Liver (tissue), 7 donors: ENCODE measurements at regions not wholly inside any gene's neighbourhood (a gene's known extent, or its start where the extent isn't known, plus 50 kb on each side); places are given as distances from the start of the nearest gene placed in this dataset.
"Not testable (repeated sequence)": the region's sequence is repeated elsewhere in the genome, so short reads cannot be mapped to it uniquely, and the experiment has no call there.

Experiments used
- DNase-seq: peaks from one replicate; pipeline ENCODE4 v3.0.0-alpha.2; 2017; ENCODE audit warnings: low spot score
- H3K27ac ChIP-seq, 2 donors: one replicate each; pipeline ENCODE4 v1.7.0; 2013; ENCODE audit warnings: inconsistent platforms in 2 of 2, low read length in 2 of 2, control low read depth in 1 of 2, low read depth in 1 of 2, mild to moderate bottlenecking in 1 of 2
- H3K27me3 ChIP-seq, 4 donors: one replicate each; pipeline versions ENCODE4 v1.6.1 to v1.7.0; 2013; ENCODE audit warnings: low read length in 3 of 4, inconsistent platforms in 1 of 4, mild to moderate bottlenecking in 1 of 4, moderate library complexity in 1 of 4; ENCODE audit not compliant: control insufficient read depth in 4 of 4, insufficient read depth in 4 of 4
- H3K36me3 ChIP-seq, 4 donors: one replicate each; pipeline versions ENCODE4 v1.6.1 to v1.7.0; 2013; ENCODE audit warnings: low read length in 3 of 4, mild to moderate bottlenecking in 3 of 4, low read depth in 1 of 4, moderate library complexity in 1 of 4; ENCODE audit not compliant: control insufficient read depth in 4 of 4, insufficient read depth in 3 of 4
- H3K4me1 ChIP-seq, 4 donors: one replicate each; pipeline versions ENCODE4 v1.6.1 to v1.7.0; 2013; ENCODE audit warnings: low read length in 3 of 4, mild to moderate bottlenecking in 3 of 4, moderate library complexity in 1 of 4; ENCODE audit not compliant: control insufficient read depth in 4 of 4, insufficient read depth in 4 of 4
- H3K4me3 ChIP-seq, 3 donors: one replicate each; pipeline versions ENCODE4 v1.6.1 to v1.7.0; 2013; ENCODE audit warnings: low read length in 3 of 3, control low read depth in 1 of 3, low read depth in 1 of 3, mild to moderate bottlenecking in 1 of 3
- H3K9ac ChIP-seq, 2 donors: one replicate each; pipeline ENCODE4 v1.7.0; 2013; ENCODE audit warnings: low read length in 2 of 2, mild to moderate bottlenecking in 2 of 2, moderate library complexity in 2 of 2, control low read depth in 1 of 2, low read depth in 1 of 2
- H3K9me3 ChIP-seq, 4 donors: one replicate each; pipeline versions ENCODE4 v1.6.1 to v1.7.0; 2013; ENCODE audit warnings: low read length in 3 of 4; ENCODE audit not compliant: control insufficient read depth in 4 of 4
- JUND ChIP-seq, 2 donors: IDR thresholded peaks; 2 replicates each; pipeline ENCODE4 v1.6.1; 2016; ENCODE audit warnings: antibody characterized with exemption in 2 of 2
- RXRA ChIP-seq, 2 donors: IDR thresholded peaks; 2 replicates each; pipeline ENCODE4 v1.6.1; 2017 to 2018; ENCODE audit warnings: antibody characterized with exemption in 2 of 2, mild to moderate bottlenecking in 1 of 2
- WGBS: extraction: QIAGEN DNeasy Blood & Tissue Kit; methylation state at CpG from one replicate; pipeline ENCODE4 v1.1.7; 2013; 5-methylcytosine and 5-hydroxymethylcytosine counted together
- donor health status: healthy.
- donor health status: healthy.
- donor health status: healthy.
- donor health status: healthy.

DNA sequence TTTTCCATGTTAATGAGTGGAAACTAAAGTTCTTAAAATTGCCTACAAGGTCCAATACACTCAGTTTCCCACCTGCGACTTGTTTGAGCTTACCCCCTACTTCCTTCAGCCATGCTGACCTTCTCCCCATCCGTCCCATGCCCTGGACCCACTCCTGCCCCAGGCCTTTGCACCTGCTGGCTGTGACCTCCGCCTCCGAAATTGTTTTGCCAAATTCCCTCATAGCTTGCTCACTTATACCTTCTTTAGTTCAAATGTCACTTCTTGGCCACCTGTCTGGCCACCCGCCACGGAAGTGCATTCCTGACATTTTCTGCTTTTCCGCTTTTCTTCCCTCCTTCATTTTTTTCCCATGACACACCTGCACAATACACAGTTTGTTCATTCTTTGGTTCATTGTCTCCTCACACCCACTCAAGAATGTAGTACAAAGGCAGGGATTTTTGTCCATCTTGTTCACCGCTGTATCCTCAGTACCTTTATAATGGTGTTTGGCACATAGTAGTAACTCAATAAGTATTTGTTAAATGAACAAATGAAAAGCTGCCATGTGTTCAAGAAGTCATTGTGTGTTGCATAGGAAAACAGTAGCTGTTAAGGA is 85.9 kb downstream of the NPIPB5 start:
- not testable (repeated sequence) for H3K36me3 ChIP-seq, DNase-seq, H3K9me3 ChIP-seq, H3K4me3 ChIP-seq, H3K27me3 ChIP-seq, H3K9ac ChIP-seq, H3K27ac ChIP-seq, H3K4me1 ChIP-seq
- no CpG with 5 or more reads among the region's 8 CpGs for WGBS

DNA sequence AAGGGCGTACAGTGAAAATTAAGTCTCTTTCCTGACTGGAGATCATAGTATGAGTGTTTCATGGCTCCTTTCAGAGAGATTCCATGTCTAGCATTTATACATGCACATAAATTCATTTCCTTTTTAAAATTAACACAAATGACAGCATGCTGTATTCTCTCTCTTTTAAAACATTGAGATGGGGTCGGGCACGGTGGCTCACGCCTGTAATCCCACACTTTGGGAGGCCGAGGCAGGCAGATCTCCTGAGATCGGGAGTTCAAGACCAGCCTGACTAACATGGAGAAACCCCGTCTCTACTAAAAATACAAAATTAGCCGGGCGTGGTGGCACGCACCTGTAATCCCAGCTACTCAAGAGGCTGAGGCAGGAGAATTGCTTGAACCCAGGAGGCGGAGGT is 93.1 kb downstream of the NPIPB5 start:
- H3K27ac ChIP-seq, H3K4me3 ChIP-seq, H3K9ac ChIP-seq, DNase-seq, H3K4me1 ChIP-seq, H3K9me3 ChIP-seq, H3K36me3 ChIP-seq, H3K27me3 ChIP-seq: not testable (repeated sequence)
- 92% methylated on average over 5 of the region's 11 CpGs for WGBS

DNA sequence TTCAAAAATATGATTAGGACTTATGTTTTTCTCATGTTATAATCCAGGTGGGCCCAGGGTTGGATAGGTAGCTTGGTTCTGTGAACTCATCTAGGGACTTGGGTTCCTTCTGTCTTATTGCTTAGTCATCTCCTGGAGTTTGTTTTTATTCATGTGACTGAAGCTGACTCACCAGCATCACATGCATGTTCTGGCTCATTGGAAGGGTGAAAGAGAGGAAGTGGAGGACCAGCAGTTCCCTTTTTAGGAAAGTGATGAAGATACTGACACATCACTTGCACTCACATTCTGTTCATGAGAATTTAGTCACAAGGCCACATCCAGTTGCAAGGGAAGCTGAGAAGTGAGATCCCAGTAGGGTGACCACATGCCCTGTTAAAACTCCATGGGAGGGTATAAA is 95.9 kb downstream of the NPIPB5 start:
- not testable (repeated sequence) for H3K4me1 ChIP-seq, H3K9me3 ChIP-seq, H3K27ac ChIP-seq, H3K36me3 ChIP-seq, H3K27me3 ChIP-seq, H3K4me3 ChIP-seq, DNase-seq, H3K9ac ChIP-seq

DNA sequence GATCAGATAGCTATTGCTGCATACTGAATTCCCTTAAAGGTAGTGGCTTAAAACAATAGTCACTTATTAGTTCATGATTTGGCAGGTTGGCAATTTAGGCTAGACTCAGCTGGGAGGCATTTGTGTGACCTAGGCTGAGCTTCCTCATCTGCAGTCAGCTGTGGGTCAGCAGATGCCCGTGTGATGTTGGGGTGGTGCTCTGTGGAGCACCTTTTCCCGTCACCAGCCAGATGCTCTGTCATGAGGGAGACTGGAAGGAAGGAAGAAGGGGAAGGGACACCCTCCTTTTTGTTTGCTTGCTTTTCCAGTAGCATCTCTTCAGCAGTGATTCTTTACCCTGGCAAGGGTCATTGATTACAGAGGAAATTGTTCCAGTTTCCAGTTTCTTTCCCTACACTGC is 99.1 kb downstream of the NPIPB5 start:
- 21% methylated on average over 1 of the region's 2 CpGs for WGBS
- not testable (repeated sequence) for H3K9ac ChIP-seq, H3K4me3 ChIP-seq

DNA sequence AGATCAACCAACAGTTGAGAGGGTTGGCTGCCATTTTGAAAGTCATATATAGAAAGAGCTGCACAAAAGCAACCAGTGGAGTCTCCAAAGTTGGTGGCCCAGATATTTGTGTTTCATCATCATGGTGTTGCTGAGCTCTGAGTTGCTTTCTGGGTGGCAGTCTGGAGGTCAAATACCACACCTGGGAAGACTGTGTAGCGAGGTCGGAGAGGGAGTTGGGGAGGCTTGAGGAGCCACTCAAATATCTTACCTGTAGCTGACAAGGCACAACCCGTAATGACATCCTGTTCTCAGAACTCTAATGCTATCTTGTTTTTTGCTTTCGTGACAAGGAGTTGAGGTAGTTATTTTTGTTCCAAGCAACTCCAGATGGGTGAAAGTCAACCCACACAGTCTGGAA is 100.4 kb downstream of the NPIPB5 start:
- H3K27ac ChIP-seq: not testable (repeated sequence)

More for the DNA sequence above, 99.1 kb downstream of the NPIPB5 start:
- H3K9me3 ChIP-seq, H3K27ac ChIP-seq, H3K4me1 ChIP-seq, DNase-seq, H3K27me3 ChIP-seq, H3K36me3 ChIP-seq: not testable (repeated sequence)

DNA sequence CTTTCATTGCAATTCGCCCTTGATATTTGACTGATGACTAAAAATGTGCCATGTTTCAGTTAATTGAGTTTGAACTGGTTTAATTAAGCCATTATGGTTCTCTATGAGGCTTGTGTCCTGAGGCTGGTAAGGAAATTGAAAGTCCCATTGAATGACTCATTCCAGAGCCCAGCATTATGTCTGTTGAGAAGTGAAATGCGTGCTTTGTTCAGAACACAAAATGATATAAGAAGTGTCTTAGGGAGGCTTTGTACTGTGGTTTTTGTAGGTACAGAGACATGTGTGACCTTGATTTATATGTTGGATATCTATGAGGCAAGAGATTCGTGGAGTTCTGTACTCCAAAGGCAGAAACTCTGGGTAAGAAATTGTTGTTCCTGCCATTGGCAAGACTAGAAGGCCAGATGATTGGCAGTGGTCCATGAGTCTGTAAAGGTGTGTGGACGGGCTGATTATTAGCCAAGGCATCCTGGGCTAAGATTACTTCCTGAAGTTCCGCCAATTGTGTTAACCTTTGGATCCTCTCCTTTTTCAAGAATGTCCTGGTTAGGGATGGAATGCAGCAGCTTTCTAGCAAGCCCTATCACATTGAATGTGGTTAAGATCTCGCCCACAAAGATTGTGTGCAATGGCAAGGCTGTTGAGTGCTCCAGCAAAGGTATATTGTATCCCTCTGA is 103.7 kb downstream of the NPIPB5 start:
- WGBS: 69% methylated on average over 6 of the region's 6 CpGs

More for the DNA sequence above, 100.4 kb downstream of the NPIPB5 start:
- H3K4me3 ChIP-seq, H3K36me3 ChIP-seq, H3K9me3 ChIP-seq, H3K27me3 ChIP-seq, H3K4me1 ChIP-seq, DNase-seq, H3K9ac ChIP-seq: not testable (repeated sequence)
- 74% methylated on average over 4 of the region's 4 CpGs for WGBS

More for the DNA sequence above, 103.7 kb downstream of the NPIPB5 start:
- TF ChIP-seq JUND (IDR thresholded peaks at IDR 0.05) (no peak), RXRA (IDR thresholded peaks at IDR 0.05) (no peak)
- Histone ChIP-seq H3K27me3 (no peaks in the 10 kb centered on the region), H3K9me3 (peaks cover 0 to 6% (median 4%) of the 10 kb centered on the region in 4 donors), H3K4me3 (no peak overlapping the region), H3K27ac (no peak overlapping the region), H3K36me3 (no peaks in the 10 kb centered on the region), H3K4me1 (no peaks in the 10 kb centered on the region), H3K9ac (no peak overlapping the region)
- DNase-seq: no peak
